Right renal pelvis (tissue), 4 donors: ENCODE measurements at regions not wholly inside any gene's neighbourhood (a gene's known extent, or its start where the extent isn't known, plus 50 kb on each side); places are given as distances from the start of the nearest gene placed in this dataset.

Source experiments
- DNase-seq, 4 donors: peaks; one replicate each; pipeline ENCODE4 v3.0.0-alpha.2; 2013; ENCODE audit warnings: low read depth in 4 of 4, low spot score in 3 of 4, missing footprints in 1 of 4

- DNase-seq = no peak
These were observed 439.5 kb downstream of the MEIS1 start for GRCh38 chr2:66874411-66874810.

GRCh38 chr2:66875941-66876462 is 441.1 kb downstream of the MEIS1 start:
- DNase-seq = no peak

- no peak for DNase-seq
These were observed 451.0 kb downstream of the MEIS1 start for GRCh38 chr2:66885775-66886383.

- no peak for DNase-seq
These were observed 453.3 kb downstream of the MEIS1 start for GRCh38 chr2:66888246-66888645.

GRCh38 chr2:66888791-66889631 is 454.1 kb downstream of the MEIS1 start:
- no peak for DNase-seq

GRCh38 chr2:66889632-66889882 is 454.6 kb downstream of the MEIS1 start:
- no peak for DNase-seq

- DNase-seq = no peak
These were observed 455.3 kb downstream of the MEIS1 start for GRCh38 chr2:66890166-66890742.

GRCh38 chr2:66895206-66895605 is 460.3 kb downstream of the MEIS1 start:
- DNase-seq = no peak

GRCh38 chr2:66896131-66896530 is 461.2 kb downstream of the MEIS1 start:
- no peak for DNase-seq

- DNase-seq = no peak
These were observed 462.3 kb downstream of the MEIS1 start for GRCh38 chr2:66897181-66897580.

- peak; percentile 38 to 57 (median 52) for DNase-seq
These were observed 462.8 kb downstream of the MEIS1 start for GRCh38 chr2:66897691-66898150.

- no peak for DNase-seq
These were observed 464.2 kb downstream of the MEIS1 start for GRCh38 chr2:66899109-66899508.

- DNase-seq = no peak
These were observed 464.7 kb downstream of the MEIS1 start for GRCh38 chr2:66899648-66900047.

- no peak for DNase-seq
These were observed 466.4 kb downstream of the MEIS1 start for GRCh38 chr2:66901344-66901743.

GRCh38 chr2:66903183-66903582 is 468.3 kb downstream of the MEIS1 start:
- no peak for DNase-seq

GRCh38 chr2:66903745-66904465 is 469.0 kb downstream of the MEIS1 start:
- no peak for DNase-seq

GRCh38 chr2:66915237-66915636 is 480.3 kb downstream of the MEIS1 start:
- DNase-seq = no peak

GRCh38 chr2:66919286-66919685 is 477.8 kb upstream of the ETAA1 start:
- DNase-seq = no peak

GRCh38 chr2:66920415-66920814 is 476.7 kb upstream of the ETAA1 start:
- no peak for DNase-seq

GRCh38 chr2:66925128-66925527 is 472.0 kb upstream of the ETAA1 start:
- DNase-seq = no peak

GRCh38 chr2:66926594-66927112 is 470.5 kb upstream of the ETAA1 start:
- no peak for DNase-seq
